RWPE2 (cell line): ENCODE measurements at regions not wholly inside any gene's neighbourhood (a gene's known extent, or its start where the extent isn't known, plus 50 kb on each side); places are given as distances from the start of the nearest gene placed in this dataset.
A peak's percentile ranks its signal among the peaks of the same experiment; 100 is the strongest.

Experiments used
- ATAC-seq: fragments of 200-7000 bp; cut with Tn5 transposase; 3 replicates; pipeline ENCODE4 v1.9.1; 2021; ENCODE audit warnings: low read depth
- DNase-seq: peaks from one replicate; pipeline ENCODE4 v3.0.0-alpha.2; 2020; ENCODE audit warnings: low spot score
- H3K27ac ChIP-seq: fragments of 450-650 bp; 2 replicates; pipeline ENCODE4 v1.5.1; 2017; ENCODE audit warnings: mild to moderate bottlenecking; ENCODE audit not compliant: poor library complexity, severe bottlenecking
- H3K27me3 ChIP-seq: fragments of 250-450 bp; sonication (Bioruptor Pico); 2 replicates; pipeline ENCODE4 v1.5.1; 2021; ENCODE audit warnings: mild to moderate bottlenecking, moderate library complexity; ENCODE audit not compliant: insufficient read depth, poor library complexity, severe bottlenecking
- H3K36me3 ChIP-seq: fragments of 250-450 bp; sonication (Bioruptor Pico); 2 replicates; pipeline ENCODE4 v1.5.1; 2020; ENCODE audit warnings: low read depth, mild to moderate bottlenecking, moderate library complexity
- H3K4me1 ChIP-seq: fragments of 250-450 bp; sonication (Bioruptor Pico); 2 replicates; pipeline ENCODE4 v1.5.1; 2021; ENCODE audit warnings: mild to moderate bottlenecking, moderate library complexity; ENCODE audit not compliant: insufficient read depth, poor library complexity, severe bottlenecking
- H3K4me3 ChIP-seq: fragments of 250-450 bp; sonication (Bioruptor Pico); 2 replicates; pipeline ENCODE4 v1.5.1; 2021; ENCODE audit warnings: mild to moderate bottlenecking, moderate library complexity; ENCODE audit not compliant: severe bottlenecking
- H3K9me3 ChIP-seq: fragments of 250-450 bp; sonication (Bioruptor Pico); 2 replicates; pipeline ENCODE4 v1.5.1; 2021; ENCODE audit warnings: mild to moderate bottlenecking, moderate library complexity; ENCODE audit not compliant: severe bottlenecking
- TF ChIP-seq, protein P1 (sequence below): fragments of 450-650 bp; IDR thresholded peaks from one replicate; pipeline ENCODE4 v1.5.1; 2017; ENCODE audit warnings: mild to moderate bottlenecking, moderate library complexity; ENCODE audit not compliant: poor library complexity, severe bottlenecking

DNA sequence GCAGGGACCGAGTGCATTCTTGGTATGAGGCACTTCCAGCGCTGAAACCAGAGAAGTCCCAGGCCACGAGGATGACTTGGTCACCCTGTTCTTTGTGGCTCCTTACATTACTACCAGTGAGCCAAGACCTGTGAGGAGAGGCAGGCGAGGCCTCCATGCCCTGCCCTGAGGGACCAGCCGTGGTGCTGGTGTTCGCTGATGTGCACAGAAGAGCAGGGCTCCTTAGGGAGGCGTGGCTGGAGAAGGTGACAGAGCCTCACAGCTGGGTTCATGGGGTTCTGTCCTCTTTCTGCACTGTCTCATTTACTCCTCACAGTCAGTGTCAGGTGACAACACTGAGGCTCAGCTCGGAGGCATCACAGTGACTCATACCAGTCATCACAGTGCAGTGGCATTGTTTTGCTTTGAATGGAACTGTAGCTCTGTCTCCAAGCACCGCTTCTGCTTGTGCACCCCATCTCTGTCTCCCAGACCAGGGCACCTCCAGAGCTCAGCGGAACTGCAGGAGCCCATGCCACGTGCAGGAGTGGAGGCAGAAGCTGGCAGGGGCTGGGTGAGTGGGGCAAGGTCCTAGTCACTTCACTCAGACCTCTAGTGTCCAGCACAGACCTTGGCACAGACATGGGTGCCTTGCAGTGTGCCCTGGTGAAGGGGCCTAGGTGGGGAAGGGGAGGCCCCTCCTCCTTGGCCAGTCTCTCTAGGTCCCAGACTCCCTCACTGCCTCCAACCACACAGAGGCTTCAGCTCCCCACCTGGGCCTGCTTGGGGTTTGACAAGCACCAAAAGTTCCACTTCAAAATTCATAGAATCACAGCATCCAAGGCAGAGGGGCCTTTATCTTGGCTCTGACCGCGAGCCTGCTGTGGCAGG lies 310.9 kb downstream of the MATN1 start:
- H3K27me3 ChIP-seq = no peaks in the 10 kb centered on the region
- no peak overlapping the region for H3K27ac ChIP-seq
- H3K4me3 ChIP-seq = no peak overlapping the region
- H3K4me1 ChIP-seq = no peaks in the 10 kb centered on the region
- no peaks in the 10 kb centered on the region for H3K36me3 ChIP-seq
- no peaks in the 10 kb centered on the region for H3K9me3 ChIP-seq
- peak; percentile 35; the same call in 2 of the 3 replicates for ATAC-seq
- TF ChIP-seq, protein P1, sequence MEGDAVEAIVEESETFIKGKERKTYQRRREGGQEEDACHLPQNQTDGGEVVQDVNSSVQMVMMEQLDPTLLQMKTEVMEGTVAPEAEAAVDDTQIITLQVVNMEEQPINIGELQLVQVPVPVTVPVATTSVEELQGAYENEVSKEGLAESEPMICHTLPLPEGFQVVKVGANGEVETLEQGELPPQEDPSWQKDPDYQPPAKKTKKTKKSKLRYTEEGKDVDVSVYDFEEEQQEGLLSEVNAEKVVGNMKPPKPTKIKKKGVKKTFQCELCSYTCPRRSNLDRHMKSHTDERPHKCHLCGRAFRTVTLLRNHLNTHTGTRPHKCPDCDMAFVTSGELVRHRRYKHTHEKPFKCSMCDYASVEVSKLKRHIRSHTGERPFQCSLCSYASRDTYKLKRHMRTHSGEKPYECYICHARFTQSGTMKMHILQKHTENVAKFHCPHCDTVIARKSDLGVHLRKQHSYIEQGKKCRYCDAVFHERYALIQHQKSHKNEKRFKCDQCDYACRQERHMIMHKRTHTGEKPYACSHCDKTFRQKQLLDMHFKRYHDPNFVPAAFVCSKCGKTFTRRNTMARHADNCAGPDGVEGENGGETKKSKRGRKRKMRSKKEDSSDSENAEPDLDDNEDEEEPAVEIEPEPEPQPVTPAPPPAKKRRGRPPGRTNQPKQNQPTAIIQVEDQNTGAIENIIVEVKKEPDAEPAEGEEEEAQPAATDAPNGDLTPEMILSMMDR = no peak
- DNase-seq = peak; percentile 30

DNA sequence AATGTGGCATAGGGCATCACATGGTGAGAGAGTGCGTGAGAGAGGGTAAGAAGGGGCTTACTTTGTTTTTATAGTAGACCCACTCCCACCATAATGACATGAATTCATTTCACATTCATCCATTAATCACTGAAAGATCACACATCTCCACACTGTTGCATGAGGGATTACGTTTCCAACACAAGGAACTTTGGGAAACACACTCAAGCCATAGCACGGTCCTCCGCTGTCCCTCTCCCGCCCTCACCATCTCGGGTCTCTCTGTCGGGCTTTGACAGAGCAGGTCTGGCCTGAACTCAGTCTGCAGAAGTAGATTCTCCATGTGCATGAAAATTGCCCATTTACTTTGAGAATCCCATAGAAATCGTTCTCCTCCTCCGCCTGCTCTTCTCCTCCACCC lies 312.2 kb downstream of the MATN1 start:
- no peak overlapping the region for H3K27ac ChIP-seq
- DNase-seq (peak; percentile 2), ATAC-seq (no peak)
- TF ChIP-seq, protein P1 = no peak
- no peaks in the 10 kb centered on the region for H3K4me1 ChIP-seq
- H3K4me3 ChIP-seq = no peak overlapping the region
- no peaks in the 10 kb centered on the region for H3K36me3 ChIP-seq
- H3K9me3 ChIP-seq = no peaks in the 10 kb centered on the region
- no peaks in the 10 kb centered on the region for H3K27me3 ChIP-seq

DNA sequence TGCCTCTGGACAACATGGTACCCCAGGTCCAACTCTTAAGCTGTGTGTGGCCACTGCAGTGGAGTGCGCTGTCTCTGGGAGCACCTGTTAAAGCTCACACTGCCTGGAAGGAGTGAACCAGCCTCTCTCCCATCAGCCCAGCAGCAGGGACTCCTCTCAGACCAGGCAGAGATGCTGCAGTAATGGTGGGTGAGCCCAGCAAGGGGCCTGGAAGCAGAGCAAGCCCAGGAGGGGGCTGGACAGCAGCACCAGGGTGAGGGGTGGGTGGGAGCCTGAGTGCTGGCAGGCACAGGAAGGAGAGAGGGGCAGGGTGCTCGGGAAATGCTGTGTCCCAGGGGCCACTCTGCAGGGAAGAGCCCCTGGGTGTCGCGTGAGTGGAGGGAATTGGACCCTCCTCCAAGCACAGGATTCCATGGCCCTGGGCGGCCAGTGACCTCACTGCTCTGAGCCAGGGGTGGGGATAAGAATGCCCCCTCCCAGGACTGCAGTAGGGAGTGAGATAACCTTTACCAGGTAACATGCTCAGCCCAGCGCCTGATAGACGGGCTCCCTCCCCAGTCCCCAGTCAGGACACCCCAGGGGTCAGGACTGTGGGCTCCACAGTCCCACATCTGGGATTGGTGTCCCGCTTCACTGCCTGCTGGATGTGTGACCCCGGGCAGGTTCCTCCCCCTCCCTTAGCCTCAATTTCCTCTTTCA lies 313.1 kb downstream of the MATN1 start:
- no peaks in the 10 kb centered on the region for H3K36me3 ChIP-seq
- H3K27ac ChIP-seq = no peak overlapping the region
- H3K9me3 ChIP-seq = no peaks in the 10 kb centered on the region
- DNase-seq (peak; percentile 18), ATAC-seq (no peak)
- no peak overlapping the region for H3K4me3 ChIP-seq
- H3K4me1 ChIP-seq = no peaks in the 10 kb centered on the region
- TF ChIP-seq, protein P1 = no peak
- H3K27me3 ChIP-seq = no peaks in the 10 kb centered on the region

DNA sequence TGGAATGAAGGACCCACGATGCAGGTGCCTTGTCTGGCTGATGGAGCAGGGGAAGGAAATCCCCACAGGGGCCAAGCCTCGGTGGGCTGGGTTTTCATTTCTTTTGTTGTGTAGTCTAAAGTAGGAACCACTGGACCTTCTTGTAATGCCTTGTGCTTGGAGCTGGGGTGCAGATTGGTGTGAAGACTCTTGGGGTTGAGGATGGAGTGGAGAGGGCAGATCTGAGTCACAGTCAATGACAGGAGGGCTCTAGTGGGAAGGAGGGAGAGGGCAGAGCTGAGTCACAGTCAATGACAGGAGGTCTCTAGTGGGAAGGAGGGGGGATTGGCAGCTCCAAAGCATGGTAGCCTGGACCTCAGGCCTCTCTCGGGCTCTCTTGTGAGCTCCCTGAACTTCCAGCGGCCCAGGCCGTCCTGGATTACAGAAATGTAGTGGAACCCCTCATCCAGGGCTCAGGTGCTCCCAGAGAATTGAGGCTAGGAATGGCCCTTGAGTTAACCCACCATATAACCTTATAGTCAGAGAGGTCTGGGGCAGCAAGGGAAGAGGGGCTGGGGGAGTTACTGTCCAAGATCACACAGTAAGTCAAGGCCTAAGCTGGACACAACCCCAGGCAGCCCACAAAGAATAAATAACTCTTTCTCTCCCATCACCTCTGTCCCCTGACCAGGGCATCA lies 313.8 kb downstream of the MATN1 start:
- no peak overlapping the region for H3K27ac ChIP-seq
- TF ChIP-seq, protein P1 = no peak
- H3K4me3 ChIP-seq = no peak overlapping the region
- no peaks in the 10 kb centered on the region for H3K9me3 ChIP-seq
- no peaks in the 10 kb centered on the region for H3K27me3 ChIP-seq
- DNase-seq (peak; percentile 19), ATAC-seq (no peak)
- no peaks in the 10 kb centered on the region for H3K4me1 ChIP-seq
- H3K36me3 ChIP-seq = no peaks in the 10 kb centered on the region
